ENCODE measurements at regions not wholly inside any gene's neighbourhood (a gene's known extent, or its start where the extent isn't known, plus 50 kb on each side); places are given as distances from the start of the nearest gene placed in this dataset.

- no peak for DNase-seq (ENCODE audit: low read depth in 2 of 2)
Measured at GRCh38 chr3:124276539-124277143, 284.7 kb upstream of the ROPN1 start.

- DNase-seq (ENCODE audit: low read depth in 2 of 2): no peak
Measured at GRCh38 chr3:124277144-124277890, 285.4 kb upstream of the ROPN1 start.

- DNase-seq (ENCODE audit: low read depth in 2 of 2): no peak
Measured at GRCh38 chr3:124281453-124282316, 289.8 kb upstream of the ROPN1 start.

- DNase-seq (ENCODE audit: low read depth in 2 of 2): no peak
Measured at GRCh38 chr3:124282751-124283651, 291.1 kb upstream of the ROPN1 start.

- DNase-seq (ENCODE audit: low read depth in 2 of 2): no peak
Measured at GRCh38 chr3:124283652-124284023, 291.7 kb upstream of the ROPN1 start.

- DNase-seq (ENCODE audit: low read depth in 2 of 2): no peak
Measured at GRCh38 chr3:124288996-124289395, 297.1 kb upstream of the ROPN1 start.

- no peak for DNase-seq (ENCODE audit: low read depth in 2 of 2)
Measured at GRCh38 chr3:124291008-124291407, 299.1 kb upstream of the ROPN1 start.

GRCh38 chr3:124292329-124292728 lies 300.4 kb upstream of the ROPN1 start:
- no peak for DNase-seq (ENCODE audit: low read depth in 2 of 2)

- no peak for DNase-seq (ENCODE audit: low read depth in 2 of 2)
Measured at GRCh38 chr3:124293584-124293983, 301.7 kb upstream of the ROPN1 start.

- no peak for DNase-seq (ENCODE audit: low read depth in 2 of 2)
Measured at GRCh38 chr3:124295362-124295761, 303.4 kb upstream of the ROPN1 start.

GRCh38 chr3:124296406-124296805 lies 304.5 kb upstream of the ROPN1 start:
- no peak for DNase-seq (ENCODE audit: low read depth in 2 of 2)

GRCh38 chr3:124297062-124297980 lies 305.4 kb upstream of the ROPN1 start:
- no peak for DNase-seq (ENCODE audit: low read depth in 2 of 2)

GRCh38 chr3:124298301-124298700 lies 306.4 kb upstream of the ROPN1 start:
- no peak for DNase-seq (ENCODE audit: low read depth in 2 of 2)

GRCh38 chr3:124298951-124299350 lies 307.0 kb upstream of the ROPN1 start:
- no peak for DNase-seq (ENCODE audit: low read depth in 2 of 2)

GRCh38 chr3:124299831-124300230 lies 307.9 kb upstream of the ROPN1 start:
- no peak for DNase-seq (ENCODE audit: low read depth in 2 of 2)

- no peak for DNase-seq (ENCODE audit: low read depth in 2 of 2)
Measured at GRCh38 chr3:124300416-124300815, 308.5 kb upstream of the ROPN1 start.

GRCh38 chr3:124303305-124303910 lies 311.5 kb upstream of the ROPN1 start:
- no peak for DNase-seq (ENCODE audit: low read depth in 2 of 2)

- no peak for DNase-seq (ENCODE audit: low read depth in 2 of 2)
Measured at GRCh38 chr3:124306665-124307064, 314.7 kb upstream of the ROPN1 start.

GRCh38 chr3:124313621-124314020 lies 321.7 kb upstream of the ROPN1 start:
- no peak for DNase-seq (ENCODE audit: low read depth in 2 of 2)

Data from stimulated activated CD8-positive, alpha-beta memory T cell treated with anti-CD3 and anti-CD28 coated beads, Interleukin-15, amount 100 ng/mL, for 4 hours (primary cell).